Astrocyte (in vitro differentiated cells and primary cell): ENCODE measurements at regions not wholly inside any gene's neighbourhood (a gene's known extent, or its start where the extent isn't known, plus 50 kb on each side); places are given as distances from the start of the nearest gene placed in this dataset.

ENCODE experiments used
- DNase-seq: peaks from one replicate; pipeline ENCODE4 v3.0.0-alpha.2; 2010; ENCODE audit warnings: low read depth
- FAIRE-seq: peaks from 2 replicates; lab custom pipeline; 2011; peaks lifted over from hg19 to GRCh38; lab: Jason Lieb, UNC
- H2AFZ ChIP-seq: 2 replicates; pipeline ENCODE4 v1.6.0; 2012; ENCODE audit warnings: low read depth, low read length, inconsistent platforms
- H3K27ac ChIP-seq: 2 replicates; pipeline ENCODE4 v1.5.1; 2011; ENCODE audit warnings: low read depth, low read length, inconsistent platforms
- H3K27me3 ChIP-seq: 2 replicates; pipeline ENCODE4 v1.6.0; 2011; ENCODE audit warnings: low read length, inconsistent platforms; ENCODE audit not compliant: insufficient read depth
- H3K36me3 ChIP-seq: 2 replicates; pipeline ENCODE4 v1.5.1; 2011; ENCODE audit warnings: low read length, inconsistent platforms; ENCODE audit not compliant: insufficient read depth
- H3K4me1 ChIP-seq: 2 replicates; pipeline ENCODE4 v1.5.1; 2011; ENCODE audit warnings: low read length, inconsistent platforms; ENCODE audit not compliant: insufficient read depth
- H3K4me2 ChIP-seq: 2 replicates; pipeline ENCODE4 v1.6.0; 2012; ENCODE audit warnings: low read length, inconsistent platforms
- H3K4me3 ChIP-seq: 2 replicates; pipeline ENCODE4 v1.5.1; 2011; ENCODE audit warnings: low read depth, mild to moderate bottlenecking, low read length, inconsistent platforms; ENCODE audit not compliant: insufficient read depth
- H3K79me2 ChIP-seq: 2 replicates; pipeline ENCODE4 v1.6.0; 2012; ENCODE audit warnings: mild to moderate bottlenecking, low read length, inconsistent platforms; ENCODE audit not compliant: insufficient read depth
- H3K9ac ChIP-seq: 2 replicates; pipeline ENCODE4 v1.6.0; 2012; ENCODE audit warnings: mild to moderate bottlenecking, low read length, inconsistent platforms
- H3K9me3 ChIP-seq: 2 replicates; pipeline ENCODE4 v1.5.1; 2012; ENCODE audit warnings: low read depth, mild to moderate bottlenecking, low read length, inconsistent platforms; ENCODE audit not compliant: insufficient read depth
- H4K20me1 ChIP-seq: 2 replicates; pipeline ENCODE4 v1.6.0; 2012; ENCODE audit warnings: low read length, inconsistent platforms; ENCODE audit not compliant: insufficient read depth
- H3K27ac Mint-ChIP-seq: one replicate; pipeline ENCODE4 v1.8.0; 2021; ENCODE audit warnings: mild to moderate bottlenecking, mixed read lengths; ENCODE audit not compliant: unreplicated experiment
- H3K27me3 Mint-ChIP-seq: one replicate; pipeline ENCODE4 v1.8.0; 2021; ENCODE audit warnings: low read depth, mixed read lengths; ENCODE audit not compliant: unreplicated experiment
- H3K36me3 Mint-ChIP-seq: one replicate; pipeline ENCODE4 v1.8.0; 2021; ENCODE audit warnings: low read depth, mixed read lengths; ENCODE audit not compliant: unreplicated experiment
- H3K4me1 Mint-ChIP-seq: one replicate; pipeline ENCODE4 v1.8.0; 2021; ENCODE audit warnings: low read depth, mixed read lengths; ENCODE audit not compliant: unreplicated experiment
- H3K4me3 Mint-ChIP-seq: one replicate; pipeline ENCODE4 v1.8.0; 2021; ENCODE audit warnings: mild to moderate bottlenecking, moderate library complexity, mixed read lengths; ENCODE audit not compliant: unreplicated experiment
- H3K9me3 Mint-ChIP-seq: one replicate; pipeline ENCODE4 v1.8.0; 2021; ENCODE audit warnings: mild to moderate bottlenecking, mixed read lengths; ENCODE audit not compliant: unreplicated experiment
- CTCF ChIP-seq: IDR thresholded peaks from 2 replicates; pipeline ENCODE4 v1.5.1; 2011; ENCODE audit warnings: low read depth, mild to moderate bottlenecking, inconsistent platforms, low read length, moderate library complexity; ENCODE audit not compliant: insufficient read depth
- EZH2 ChIP-seq: IDR thresholded peaks from 2 replicates; pipeline ENCODE4 v1.6.1; 2012; ENCODE audit warnings: mild to moderate bottlenecking, low read length, inconsistent platforms; ENCODE audit not compliant: insufficient read depth

- peaks cover 24% of the 10 kb centered on the region for H3K4me1 ChIP-seq
- no peak overlapping the region for H3K4me3 ChIP-seq
- Mint-ChIP-seq H3K4me1 (peaks cover 21% of the 10 kb centered on the region), H3K9me3 (peaks cover 5% of the 10 kb centered on the region), H3K27ac (no peak overlapping the region), H3K27me3 (peaks cover 2% of the 10 kb centered on the region), H3K36me3 (peaks cover 4% of the 10 kb centered on the region), H3K4me3 (no peak overlapping the region)
- TF ChIP-seq EZH2, result no peak
- no peak for TF ChIP-seq CTCF
- no peak overlapping the region for H3K27ac ChIP-seq
- H3K9ac ChIP-seq, result no peak overlapping the region
- no peaks in the 10 kb centered on the region for H3K36me3 ChIP-seq
- no peaks in the 10 kb centered on the region for H3K27me3 ChIP-seq
- no peak overlapping the region for H3K4me2 ChIP-seq
- H3K79me2 ChIP-seq, result no peaks in the 10 kb centered on the region
- H3K9me3 ChIP-seq, result no peaks in the 10 kb centered on the region
- DNase-seq, result no peak
- no peak overlapping the region for H2AFZ ChIP-seq
- FAIRE-seq, result no peak
- H4K20me1 ChIP-seq, result no peaks in the 10 kb centered on the region
Measured at GRCh38 chr2:71826826-71827523, 320.7 kb downstream of the CYP26B1 start.

- H3K9me3 Mint-ChIP-seq, result peaks cover 5% of the 10 kb centered on the region
- H3K27me3 Mint-ChIP-seq, result peaks cover 2% of the 10 kb centered on the region
- no peak overlapping the region for H3K27ac Mint-ChIP-seq
- Histone ChIP-seq H3K4me2 (no peak overlapping the region), H3K4me3 (no peak overlapping the region), H3K27me3 (no peaks in the 10 kb centered on the region), H3K79me2 (no peaks in the 10 kb centered on the region), H3K36me3 (no peaks in the 10 kb centered on the region), H3K27ac (no peak overlapping the region), H3K9ac (no peak overlapping the region), H4K20me1 (no peaks in the 10 kb centered on the region), H3K4me1 (peaks cover 18% of the 10 kb centered on the region), H2AFZ (no peak overlapping the region), H3K9me3 (no peaks in the 10 kb centered on the region)
- FAIRE-seq, result no peak
- no peak for DNase-seq
- TF ChIP-seq CTCF, result no peak
- no peak for TF ChIP-seq EZH2
- H3K36me3 Mint-ChIP-seq, result peaks cover 4% of the 10 kb centered on the region
- H3K4me1 Mint-ChIP-seq, result peaks cover 20% of the 10 kb centered on the region
- no peak overlapping the region for H3K4me3 Mint-ChIP-seq
Measured at GRCh38 chr2:71826299-71826698, 321.4 kb downstream of the CYP26B1 start.

GRCh38 chr2:71824436-71824835 is 323.2 kb downstream of the CYP26B1 start:
- H3K4me3 ChIP-seq, result no peak overlapping the region
- Mint-ChIP-seq H3K27me3 (peaks cover 2% of the 10 kb centered on the region), H3K36me3 (peaks cover 4% of the 10 kb centered on the region), H3K27ac (no peak overlapping the region), H3K9me3 (peaks cover 5% of the 10 kb centered on the region), H3K4me3 (no peak overlapping the region), H3K4me1 (peaks cover 3% of the 10 kb centered on the region)
- no peaks in the 10 kb centered on the region for H3K9me3 ChIP-seq
- H3K27me3 ChIP-seq, result no peaks in the 10 kb centered on the region
- H4K20me1 ChIP-seq, result no peaks in the 10 kb centered on the region
- FAIRE-seq, result no peak
- H3K36me3 ChIP-seq, result no peaks in the 10 kb centered on the region
- no peak overlapping the region for H3K9ac ChIP-seq
- H2AFZ ChIP-seq, result no peak overlapping the region
- no peak overlapping the region for H3K4me2 ChIP-seq
- DNase-seq, result no peak
- peaks cover under 1% of the 10 kb centered on the region for H3K4me1 ChIP-seq
- no peak for TF ChIP-seq CTCF
- TF ChIP-seq EZH2, result no peak
- no peak overlapping the region for H3K27ac ChIP-seq
- no peaks in the 10 kb centered on the region for H3K79me2 ChIP-seq
